Peyer's patch (tissue), 4 donors: ENCODE measurements at regions not wholly inside any gene's neighbourhood (a gene's known extent, or its start where the extent isn't known, plus 50 kb on each side); places are given as distances from the start of the nearest gene placed in this dataset.

Experiments used
- DNase-seq, 3 donors: peaks; one replicate each; pipeline ENCODE4 v3.0.0-alpha.2; 2017 to 2019
- H3K27ac ChIP-seq, 4 donors: fragments of 200-600 bp; sonication (generic); one replicate each; pipeline ENCODE4 v1.5.1; 2016 to 2019
- H3K27me3 ChIP-seq, 2 donors: fragments of 200-600 bp; sonication (generic); one replicate each; pipeline ENCODE4 v1.5.1; 2019
- H3K36me3 ChIP-seq, 3 donors: fragments of 200-600 bp; sonication (generic); one replicate each; pipeline ENCODE4 v1.5.1; 2016 to 2019
- H3K4me1 ChIP-seq, 4 donors: fragments of 200-600 bp; sonication (generic); one replicate each; pipeline ENCODE4 v1.5.1; 2016 to 2019
- H3K4me3 ChIP-seq, 4 donors: fragments of 200-600 bp; sonication (generic); 1 replicate in 3 of 4; 2 replicates in 1 of 4; pipeline ENCODE4 v1.5.1; 2016 to 2019; ENCODE audit warnings: mild to moderate bottlenecking in 1 of 4
- H3K9me3 ChIP-seq, 4 donors: fragments of 200-600 bp; sonication (generic); one replicate each; pipeline ENCODE4 v1.5.1; 2016 to 2019; ENCODE audit warnings: mild to moderate bottlenecking in 1 of 4
- POLR2A ChIP-seq, 2 donors: fragments of 450-650 bp; IDR thresholded peaks; one replicate each; pipeline ENCODE4 v1.5.1; 2017; ENCODE audit warnings: antibody characterized with exemption in 2 of 2, mild to moderate bottlenecking in 2 of 2, moderate library complexity in 2 of 2
- TF ChIP-seq, protein P1 (sequence below), 6 experiments: fragments of 450-650 bp in 4 of 6; fragments of 200-600 bp in 2 of 6; sonication (generic) in 1 of 6; IDR thresholded peaks; one replicate each; pipeline ENCODE4 v1.5.1; 2017 to 2019; ENCODE audit warnings: antibody characterized with exemption in 6 of 6, mild to moderate bottlenecking in 3 of 6, moderate library complexity in 1 of 6

GRCh38 chr16:85170066-85170491, 57.8 kb upstream of the CIBAR2 start:
- no peaks in the 10 kb centered on the region for H3K27me3 ChIP-seq
- peaks cover 0 to 69% (median 5%) of the 10 kb centered on the region in 4 donors for H3K4me1 ChIP-seq
- H3K27ac ChIP-seq, result no peak overlapping the region
- H3K4me3 ChIP-seq, result peak overlapping the region in 3 of 4 donors; percentile 36 to 57 (median 55)
- no peaks in the 10 kb centered on the region for H3K9me3 ChIP-seq
- H3K36me3 ChIP-seq, result no peaks in the 10 kb centered on the region
- TF ChIP-seq, protein P1, sequence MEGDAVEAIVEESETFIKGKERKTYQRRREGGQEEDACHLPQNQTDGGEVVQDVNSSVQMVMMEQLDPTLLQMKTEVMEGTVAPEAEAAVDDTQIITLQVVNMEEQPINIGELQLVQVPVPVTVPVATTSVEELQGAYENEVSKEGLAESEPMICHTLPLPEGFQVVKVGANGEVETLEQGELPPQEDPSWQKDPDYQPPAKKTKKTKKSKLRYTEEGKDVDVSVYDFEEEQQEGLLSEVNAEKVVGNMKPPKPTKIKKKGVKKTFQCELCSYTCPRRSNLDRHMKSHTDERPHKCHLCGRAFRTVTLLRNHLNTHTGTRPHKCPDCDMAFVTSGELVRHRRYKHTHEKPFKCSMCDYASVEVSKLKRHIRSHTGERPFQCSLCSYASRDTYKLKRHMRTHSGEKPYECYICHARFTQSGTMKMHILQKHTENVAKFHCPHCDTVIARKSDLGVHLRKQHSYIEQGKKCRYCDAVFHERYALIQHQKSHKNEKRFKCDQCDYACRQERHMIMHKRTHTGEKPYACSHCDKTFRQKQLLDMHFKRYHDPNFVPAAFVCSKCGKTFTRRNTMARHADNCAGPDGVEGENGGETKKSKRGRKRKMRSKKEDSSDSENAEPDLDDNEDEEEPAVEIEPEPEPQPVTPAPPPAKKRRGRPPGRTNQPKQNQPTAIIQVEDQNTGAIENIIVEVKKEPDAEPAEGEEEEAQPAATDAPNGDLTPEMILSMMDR (IDR thresholded peaks at IDR 0.05), result no peak
- TF ChIP-seq POLR2A (IDR thresholded peaks at IDR 0.05), result no peak
- DNase-seq, result no peak

- peak overlapping the region in 1 of 4 donors; percentile 57 for H3K4me3 ChIP-seq
- no peaks in the 10 kb centered on the region for H3K27me3 ChIP-seq
Observed at GRCh38 chr16:85170590-85171003, 58.3 kb upstream of the CIBAR2 start.

DNA sequence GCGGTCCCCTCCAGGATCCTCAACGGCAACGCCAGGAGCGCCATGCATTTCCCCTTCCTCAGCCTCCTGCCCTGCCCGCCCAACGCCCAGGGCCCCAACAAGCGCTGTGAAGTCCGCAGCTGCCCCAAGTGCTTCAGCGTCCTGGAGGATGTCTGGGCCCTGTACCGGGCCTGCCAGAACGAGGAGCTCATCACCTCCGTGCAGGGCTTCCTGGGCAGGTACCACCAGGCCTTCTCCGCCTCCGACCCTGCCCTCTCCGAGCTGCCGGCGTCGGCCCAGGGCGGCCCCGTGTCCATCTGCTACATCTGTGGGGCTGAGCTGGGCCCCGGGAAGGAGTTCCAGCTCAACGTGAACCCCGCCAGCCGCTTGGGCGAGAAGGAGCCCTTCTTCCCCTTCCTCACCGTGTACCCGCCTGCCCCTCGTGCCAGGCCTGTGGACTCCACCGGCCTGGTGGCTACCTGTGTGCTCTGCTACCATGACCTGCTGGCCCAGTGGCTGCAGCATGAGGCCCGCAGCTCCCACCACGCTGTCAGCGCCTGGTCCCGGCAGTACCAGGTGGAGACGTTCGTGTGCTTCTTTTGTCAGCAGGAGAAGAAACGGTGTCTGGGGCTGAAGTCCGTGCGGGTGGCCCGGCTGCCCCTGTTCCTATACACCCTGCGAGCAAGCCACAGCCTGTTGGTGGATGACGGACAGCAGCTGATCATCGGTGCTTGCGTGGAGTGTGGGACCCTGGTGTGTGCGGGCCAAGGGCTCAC, 58.9 kb upstream of the CIBAR2 start:
- Histone ChIP-seq H3K4me3 (peak overlapping the region in 2 of 4 donors; percentile 1 to 57), H3K27me3 (no peaks in the 10 kb centered on the region), H3K27ac (peak overlapping the region in 3 of 4 donors; percentile 2 to 18 (median 12)), H3K36me3 (no peaks in the 10 kb centered on the region), H3K9me3 (no peaks in the 10 kb centered on the region), H3K4me1 (peaks cover 0 to 69% (median 5%) of the 10 kb centered on the region in 4 donors)
- TF ChIP-seq POLR2A (IDR thresholded peaks at IDR 0.05), result no peak
- TF ChIP-seq, protein P1 (IDR thresholded peaks at IDR 0.05), result no peak
- no peak for DNase-seq

More at GRCh38 chr16:85170590-85171003, 58.3 kb upstream of the CIBAR2 start:
- no peak for DNase-seq
- Histone ChIP-seq H3K4me1 (peaks cover 0 to 69% (median 5%) of the 10 kb centered on the region in 4 donors), H3K27ac (peak overlapping the region in 1 of 4 donors; percentile 12), H3K9me3 (no peaks in the 10 kb centered on the region), H3K36me3 (no peaks in the 10 kb centered on the region)
- TF ChIP-seq POLR2A (IDR thresholded peaks at IDR 0.05), result no peak
- TF ChIP-seq, protein P1 (IDR thresholded peaks at IDR 0.05), result no peak

GRCh38 chr16:85171759-85172454, 59.6 kb upstream of the CIBAR2 start:
- Histone ChIP-seq H3K4me1 (peaks cover 0 to 70% (median 5%) of the 10 kb centered on the region in 4 donors), H3K36me3 (no peaks in the 10 kb centered on the region), H3K4me3 (peak overlapping the region in 3 of 4 donors; percentile 1 to 57 (median 5)), H3K9me3 (no peaks in the 10 kb centered on the region), H3K27me3 (no peaks in the 10 kb centered on the region), H3K27ac (peak overlapping the region in 3 of 4 donors; percentile 2 to 38 (median 12))
- TF ChIP-seq, protein P1 (IDR thresholded peaks at IDR 0.05), result no peak
- TF ChIP-seq POLR2A (IDR thresholded peaks at IDR 0.05), result no peak
- no peak for DNase-seq

DNA sequence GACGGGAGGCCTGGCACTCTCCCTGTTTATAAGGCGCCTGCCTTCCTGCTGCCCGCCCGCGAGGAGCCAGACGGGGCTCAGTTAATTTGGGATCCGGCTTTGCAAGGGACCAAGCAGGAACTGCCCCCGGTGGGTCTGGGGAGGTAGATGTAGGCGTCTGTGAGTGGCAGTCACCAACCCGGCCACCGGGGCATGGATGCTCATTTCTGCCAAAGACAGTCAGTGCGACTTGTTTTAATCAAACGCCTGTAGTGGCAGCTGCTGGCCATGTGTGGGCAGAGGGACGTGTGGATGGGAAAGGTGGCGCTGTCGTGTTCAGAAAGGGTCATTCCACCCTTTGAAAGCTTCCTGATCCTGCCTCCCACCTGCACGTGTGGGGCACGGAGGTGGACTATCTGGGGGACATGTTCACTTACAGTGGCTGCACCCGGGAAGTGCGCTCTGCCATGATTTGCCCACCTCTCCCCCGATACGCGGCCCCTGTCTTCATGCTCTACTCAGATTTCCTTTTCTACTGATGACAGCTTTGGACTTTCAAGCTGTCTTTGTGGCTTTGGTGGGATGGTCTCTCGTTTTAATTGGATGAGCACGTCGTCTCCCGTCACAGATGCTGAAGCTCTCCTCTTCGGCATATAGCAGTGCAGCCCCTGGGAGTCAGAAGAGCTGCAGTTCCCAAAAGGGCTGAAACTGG, 60.3 kb upstream of the CIBAR2 start:
- peaks cover 0 to 67% (median 5%) of the 10 kb centered on the region in 4 donors for H3K4me1 ChIP-seq
- TF ChIP-seq, protein P1 (IDR thresholded peaks at IDR 0.05), result peak in 3 of 6 experiments; percentile 30 to 44 (median 40)
- no peak for TF ChIP-seq POLR2A (IDR thresholded peaks at IDR 0.05)
- peak overlapping the region in 3 of 4 donors; percentile 30 to 38 (median 38) for H3K27ac ChIP-seq
- no peaks in the 10 kb centered on the region for H3K36me3 ChIP-seq
- H3K4me3 ChIP-seq, result peak overlapping the region in 2 of 4 donors; percentile 5 to 57
- peak in 1 of 3 donors; percentile 56 for DNase-seq
- H3K27me3 ChIP-seq, result no peaks in the 10 kb centered on the region
- H3K9me3 ChIP-seq, result no peaks in the 10 kb centered on the region
